IMR-90 (cell line): ENCODE measurements at regions not wholly inside any gene's neighbourhood (a gene's known extent, or its start where the extent isn't known, plus 50 kb on each side); places are given as distances from the start of the nearest gene placed in this dataset.

Experiments
- ATAC-seq: fragments of 200-7000 bp; cut with Tn5 transposase; 2 replicates; pipeline ENCODE4 v1.9.1; 2020; ENCODE audit warnings: low read depth, mild to moderate bottlenecking, moderate library complexity
- BruUV-seq: library from RNA; stranded (reverse); fragments of 400-500 nt; replicated peaks from 2 replicates; lab custom pipeline; 2021; lab: Mats Ljungman, UMichigan
- CTCF ChIA-PET: fragments of 300-600 bp; formaldehyde crosslinking; extraction: SDS; loops from one replicate; lab custom pipeline; 2021; ENCODE audit warnings: antibody characterized with exemption; lab: Yijun Ruan, JAX
- POLR2A ChIA-PET: fragments of 300-600 bp; sonication (Branson Sonifier 250); formaldehyde crosslinking; loops from one replicate; lab custom pipeline; 2022; ENCODE audit warnings: antibody characterized with exemption; ENCODE audit not compliant: unreplicated experiment; lab: Charles Lee
- DNase-seq: peaks from one replicate; pipeline ENCODE4 v3.0.0; 2013
- H2AFZ ChIP-seq: replicated peaks from 2 replicates; pipeline ENCODE3; 2013; ENCODE audit warnings: low read length, mild to moderate bottlenecking; ENCODE audit not compliant: poor library complexity
- H2AK5ac ChIP-seq: 2 replicates; pipeline ENCODE4 v1.6.1; 2013; ENCODE audit warnings: low read depth, low read length, inconsistent platforms
- H2AK9ac ChIP-seq: replicated peaks from 2 replicates; pipeline ENCODE3; 2013; ENCODE audit warnings: mild to moderate bottlenecking, low read depth, low read length, moderate library complexity; ENCODE audit not compliant: poor library complexity
- H2BK120ac ChIP-seq: 2 replicates; pipeline ENCODE4 v1.6.1; 2013; ENCODE audit warnings: low read depth, low read length, inconsistent platforms
- H2BK15ac ChIP-seq: 3 replicates; pipeline ENCODE4 v1.6.1; 2013; ENCODE audit warnings: low read depth, low read length, inconsistent platforms
- H2BK20ac ChIP-seq: 2 replicates; pipeline ENCODE4 v1.6.1; 2013; ENCODE audit warnings: low read depth, mild to moderate bottlenecking, inconsistent platforms, low read length, moderate library complexity
- H2BK5ac ChIP-seq: 2 replicates; pipeline ENCODE4 v1.6.1; 2013; ENCODE audit warnings: mild to moderate bottlenecking, low read depth, low read length, inconsistent platforms; ENCODE audit not compliant: poor library complexity, severe bottlenecking
- H3K14ac ChIP-seq: replicated peaks from 2 replicates; pipeline ENCODE4 v1.6.1; 2013; ENCODE audit warnings: low read depth, low read length, inconsistent platforms
- H3K18ac ChIP-seq: 2 replicates; pipeline ENCODE4 v1.6.1; 2013; ENCODE audit warnings: low read depth, low read length, control low read depth
- H3K23ac ChIP-seq: 2 replicates; pipeline ENCODE4 v1.6.1; 2013; ENCODE audit warnings: low read depth, low read length, inconsistent platforms
- H3K27ac ChIP-seq: 2 replicates; pipeline ENCODE4 v1.5.1; 2013; ENCODE audit warnings: mild to moderate bottlenecking, control low read depth, low read length; ENCODE audit not compliant: insufficient read depth
- H3K27me3 ChIP-seq: 2 replicates; pipeline ENCODE4 v1.6.1; 2013; ENCODE audit warnings: low read length; ENCODE audit not compliant: control insufficient read depth, insufficient read depth
- H3K36me3 ChIP-seq: 2 replicates; pipeline ENCODE4 v1.6.1; 2013; ENCODE audit warnings: low read length, mixed read lengths; ENCODE audit not compliant: control insufficient read depth, insufficient read depth
- H3K4ac ChIP-seq: 2 replicates; pipeline ENCODE4 v1.6.1; 2013; ENCODE audit warnings: low read depth, low read length, inconsistent platforms
- H3K4me1 ChIP-seq: 2 replicates; pipeline ENCODE4 v1.6.1; 2013; ENCODE audit warnings: low read length, mixed read lengths; ENCODE audit not compliant: control insufficient read depth, insufficient read depth
- H3K4me2 ChIP-seq: 2 replicates; pipeline ENCODE4 v1.6.1; 2013; ENCODE audit warnings: low read depth, mild to moderate bottlenecking, control low read depth, low read length, moderate library complexity
- H3K4me3 ChIP-seq: 2 replicates; pipeline ENCODE4 v1.5.1; 2013; ENCODE audit warnings: low read depth, mild to moderate bottlenecking, control low read depth, low read length, moderate library complexity; ENCODE audit not compliant: insufficient read depth
- H3K56ac ChIP-seq: 2 replicates; pipeline ENCODE4 v1.6.1; 2013; ENCODE audit warnings: low read length, inconsistent platforms; ENCODE audit not compliant: insufficient read depth; ENCODE audit errors: extremely low read depth
- H3K79me1 ChIP-seq, 2 experiments: 2 replicates each; pipeline ENCODE4 v1.6.1; 2013; ENCODE audit warnings: low read length in 2 of 2, inconsistent platforms in 1 of 2, low read depth in 1 of 2
- H3K9ac ChIP-seq: 2 replicates; pipeline ENCODE4 v1.6.1; 2013; ENCODE audit warnings: low read depth, low read length, control low read depth
- H3K9me1 ChIP-seq: 2 replicates; pipeline ENCODE4 v1.6.1; 2013; ENCODE audit warnings: low read length, inconsistent platforms; ENCODE audit not compliant: insufficient read depth
- H3K9me3 ChIP-seq: 2 replicates; pipeline ENCODE4 v1.6.1; 2013; ENCODE audit warnings: low read length; ENCODE audit not compliant: control insufficient read depth, insufficient read depth
- H4K20me1 ChIP-seq: 2 replicates; pipeline ENCODE4 v1.6.1; 2013; ENCODE audit warnings: low read length, inconsistent platforms; ENCODE audit not compliant: insufficient read depth
- H4K5ac ChIP-seq: 2 replicates; pipeline ENCODE4 v1.6.1; 2013; ENCODE audit warnings: mild to moderate bottlenecking, low read depth, low read length, control low read depth
- H4K8ac ChIP-seq, 2 experiments: 2 replicates each; pipeline ENCODE4 v1.6.1; 2013; ENCODE audit warnings: low read depth in 2 of 2, low read length in 2 of 2, control low read depth in 1 of 2, inconsistent platforms in 1 of 2
- H4K91ac ChIP-seq: 2 replicates; pipeline ENCODE4 v1.6.1; 2013; ENCODE audit warnings: low read depth, low read length, inconsistent platforms; ENCODE audit not compliant: insufficient read depth
- BHLHE40 ChIP-seq: fragments of 150-350 bp; IDR thresholded peaks from 2 replicates; pipeline ENCODE4 v1.6.1; 2016; ENCODE audit warnings: mild to moderate bottlenecking, low read depth, low read length
- CHD1 ChIP-seq: IDR thresholded peaks from 2 replicates; pipeline ENCODE4 v1.6.1; 2012; ENCODE audit warnings: low read depth, low read length, improper control_type of control experiment
- CTCF ChIP-seq: conservative IDR thresholded peaks from 2 replicates; pipeline ENCODE4 v1.5.1; 2012; ENCODE audit warnings: mild to moderate bottlenecking, low read depth, low read length, improper control_type of control experiment
- ELK1 ChIP-seq: fragments of 150-350 bp; IDR thresholded peaks from 2 replicates; pipeline ENCODE4 v1.6.1; 2016; ENCODE audit warnings: low read depth, mild to moderate bottlenecking, low read length, moderate library complexity, borderline replicate concordance
- FOS ChIP-seq: fragments of 150-350 bp; IDR thresholded peaks from 2 replicates; pipeline ENCODE4 v1.6.1; 2016; ENCODE audit warnings: low read depth, low read length
- MAFK ChIP-seq: IDR thresholded peaks from 2 replicates; pipeline ENCODE4 v1.6.1; 2012; ENCODE audit warnings: low read depth, low read length, improper control_type of control experiment
- MXI1 ChIP-seq: IDR thresholded peaks from 2 replicates; pipeline ENCODE4 v1.6.1; 2012; ENCODE audit warnings: low read depth, mild to moderate bottlenecking, low read length, moderate library complexity, borderline replicate concordance
- NFE2L2 ChIP-seq: fragments of 150-350 bp; IDR thresholded peaks from 2 replicates; pipeline ENCODE4 v1.6.1; 2016; ENCODE audit warnings: low read depth, mild to moderate bottlenecking, low read length
- POLR2A ChIP-seq: IDR thresholded peaks from 2 replicates; pipeline ENCODE4 v1.6.1; 2012; ENCODE audit warnings: mild to moderate bottlenecking, low read depth, low read length
- RAD21 ChIP-seq: IDR thresholded peaks from 2 replicates; pipeline ENCODE4 v1.6.1; 2012; ENCODE audit warnings: low read length, improper control_type of control experiment
- RCOR1 ChIP-seq: IDR thresholded peaks from 2 replicates; pipeline ENCODE4 v1.6.1; 2012; ENCODE audit warnings: mild to moderate bottlenecking, low read length, improper control_type of control experiment; ENCODE audit not compliant: insufficient replicate concordance
- WGBS, 2 experiments: methylation state at CpG; one replicate each; pipeline versions ENCODE4 v1.1.5 to v1.1.7; 2013; ENCODE audit warnings: missing lambda C conversion rate in 2 of 2; ENCODE audit not compliant: insufficient read length in 1 of 2; ENCODE audit errors: extremely low coverage in 2 of 2; 5-methylcytosine and 5-hydroxymethylcytosine counted together
- dilution Hi-C: fragments of 300-500 bp; cut with HindIII; formaldehyde crosslinking; loops from one replicate; pipeline ENCODE4 v1.14.3; 2018; ENCODE audit warnings: low sequenced_read_pairs; ENCODE audit not compliant: unreplicated experiment
- in situ Hi-C: fragments of 300-500 bp; cut with MboI; formaldehyde crosslinking; loops from 3 replicates; pipeline ENCODE4 v1.14.3; 2019; ENCODE audit warnings: low sequenced_read_pairs, inconsistent platforms, mixed read lengths
- intact Hi-C: fragments of 100-400 bp; cut with micrococcal nuclease; formaldehyde crosslinking; loops from 2 replicates; pipeline ENCODE4 v1.10.0; 2022
- TF ChIP-seq, protein P1 (sequence below): fragments of 150-350 bp; IDR thresholded peaks from 2 replicates; pipeline ENCODE4 v1.6.1; 2017; ENCODE audit warnings: mild to moderate bottlenecking, antibody characterized with exemption, low read length, low read depth

DNA sequence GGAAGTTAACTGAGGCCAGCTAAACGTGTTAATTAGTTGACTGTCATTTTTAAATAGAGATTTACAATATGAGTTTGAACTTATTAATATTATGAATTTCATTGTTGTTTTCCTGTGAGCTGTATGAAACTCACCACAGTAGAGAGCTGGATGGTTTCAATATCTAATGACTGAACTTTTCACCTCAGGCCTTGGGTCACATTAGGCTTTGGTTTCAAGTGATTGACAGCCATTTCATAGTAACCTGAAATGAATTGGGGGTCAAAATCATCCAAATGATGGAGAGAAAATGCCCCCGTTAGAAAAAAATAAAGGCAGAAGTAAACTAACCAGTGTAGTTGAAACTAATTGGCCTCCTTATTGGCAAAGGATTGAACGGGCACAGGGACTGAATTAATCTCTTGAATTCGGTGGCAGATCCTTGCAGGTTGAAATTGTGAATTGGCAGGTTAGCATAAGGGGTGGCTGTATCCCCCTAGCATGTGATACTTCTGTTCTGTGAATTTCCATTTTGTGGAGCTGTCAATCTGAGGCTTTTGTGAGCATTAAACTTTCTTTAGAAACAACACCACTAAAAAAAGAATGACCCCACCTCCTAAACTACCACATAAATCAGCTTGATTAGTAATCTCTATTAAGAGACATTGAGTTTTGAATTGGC lies 155.1 kb upstream of the MMS22L start:
- no peaks in the 10 kb centered on the region for H3K9me3 ChIP-seq
- no peak overlapping the region for H3K56ac ChIP-seq
- H3K4me1 ChIP-seq, result no peaks in the 10 kb centered on the region
- H3K23ac ChIP-seq, result no peak overlapping the region
- dilution Hi-C loops (no loop called here), intact Hi-C loops (no loop called here), in situ Hi-C loops (no loop called here)
- no peak for ATAC-seq
- no peak for TF ChIP-seq FOS
- TF ChIP-seq MXI1, result no peak
- TF ChIP-seq NFE2L2, result no peak
- TF ChIP-seq POLR2A, result no peak
- TF ChIP-seq MAFK, result no peak
- TF ChIP-seq RAD21, result no peak
- TF ChIP-seq CTCF, result no peak
- TF ChIP-seq BHLHE40, result no peak
- no peak for TF ChIP-seq ELK1
- TF ChIP-seq RCOR1, result no peak
- TF ChIP-seq, protein P1, sequence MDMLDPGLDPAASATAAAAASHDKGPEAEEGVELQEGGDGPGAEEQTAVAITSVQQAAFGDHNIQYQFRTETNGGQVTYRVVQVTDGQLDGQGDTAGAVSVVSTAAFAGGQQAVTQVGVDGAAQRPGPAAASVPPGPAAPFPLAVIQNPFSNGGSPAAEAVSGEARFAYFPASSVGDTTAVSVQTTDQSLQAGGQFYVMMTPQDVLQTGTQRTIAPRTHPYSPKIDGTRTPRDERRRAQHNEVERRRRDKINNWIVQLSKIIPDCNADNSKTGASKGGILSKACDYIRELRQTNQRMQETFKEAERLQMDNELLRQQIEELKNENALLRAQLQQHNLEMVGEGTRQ, result no peak
- TF ChIP-seq CHD1, result no peak
- H3K18ac ChIP-seq, result no peak overlapping the region
- no peak overlapping the region for H3K9ac ChIP-seq
- H2BK20ac ChIP-seq, result no peak overlapping the region
- H2AK5ac ChIP-seq, result no peak overlapping the region
- no peak overlapping the region for H3K14ac ChIP-seq
- no peaks in the 10 kb centered on the region for H3K36me3 ChIP-seq
- no peak overlapping the region for H4K5ac ChIP-seq
- no peak overlapping the region for H2AK9ac ChIP-seq
- H3K4ac ChIP-seq, result no peak overlapping the region
- no peak for DNase-seq
- ChIA-PET CTCF (interaction anchor here (0.9 to 2.7 kb wide), 7 partner anchors 11 to 1681 kb away, joined by 3 to 11 read pairs (median 4); no protein-coding TSS in a partner anchor), POLR2A (interaction anchor here (0.6 kb wide), 1 partner anchor 448 kb away, joined by 7 read pairs; no protein-coding TSS in a partner anchor)
- H4K20me1 ChIP-seq, result no peaks in the 10 kb centered on the region
- no peaks in the 10 kb centered on the region for H3K79me1 ChIP-seq
- no peak overlapping the region for H2BK5ac ChIP-seq
- no TSS peak for BruUV-seq
- no peak overlapping the region for H2AFZ ChIP-seq
- H3K27ac ChIP-seq, result no peak overlapping the region
- no peak overlapping the region for H3K4me3 ChIP-seq
- H2BK15ac ChIP-seq, result no peak overlapping the region
- WGBS, 2 experiments, result 71% methylated on average over 1 of the region's 4 CpGs; no CpG with 5 or more reads in 1 of the 2 experiments
- H4K91ac ChIP-seq, result no peak overlapping the region
- no peak overlapping the region for H3K4me2 ChIP-seq
- no peaks in the 10 kb centered on the region for H3K9me1 ChIP-seq
- H3K27me3 ChIP-seq, result no peaks in the 10 kb centered on the region
- no peak overlapping the region for H2BK120ac ChIP-seq
- H4K8ac ChIP-seq, result no peak overlapping the region
